ENCODE measurements at regions not wholly inside any gene's neighbourhood (a gene's known extent, or its start where the extent isn't known, plus 50 kb on each side); places are given as distances from the start of the nearest gene placed in this dataset.

GRCh38 chr5:57979671-57980070 is 480.2 kb downstream of the PLK2 start:
- no peak for TF ChIP-seq CTCF (conservative IDR thresholded peaks at IDR 0.05; ENCODE audit: low read depth, low read length)
- no peak for TF ChIP-seq EZH2 (IDR thresholded peaks at IDR 0.05; ENCODE audit: borderline replicate concordance, low read depth, low read length, poor library complexity, severe bottlenecking)
